ENCODE measurements at regions not wholly inside any gene's neighbourhood (a gene's known extent, or its start where the extent isn't known, plus 50 kb on each side); places are given as distances from the start of the nearest gene placed in this dataset.
"Not testable (repeated sequence)": the region's sequence is repeated elsewhere in the genome, so short reads cannot be mapped to it uniquely, and the experiment has no call there.

DNA sequence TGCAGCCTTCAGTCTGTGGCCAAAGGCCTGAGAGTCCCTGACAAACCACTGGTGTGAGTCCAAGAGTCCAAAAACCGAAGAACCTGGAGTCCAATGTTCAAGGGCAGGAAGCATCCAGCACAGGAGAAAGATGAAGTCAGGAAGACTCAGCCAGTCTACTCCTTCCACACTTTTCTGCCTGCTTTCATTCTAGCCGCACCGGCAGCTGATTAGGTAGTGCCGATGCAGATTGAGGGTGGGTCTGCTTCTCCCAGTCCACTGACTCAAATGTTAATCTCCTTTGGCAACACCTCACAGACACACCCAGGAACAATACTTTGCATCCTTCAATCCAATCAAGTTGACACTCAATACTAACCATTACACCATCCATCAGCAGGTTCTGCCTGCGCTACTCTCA is 65.2 kb upstream of the WASF3 start:
- H4K8ac ChIP-seq (ENCODE audit: low read depth in 2 of 2, low read length in 2 of 2); H3K4ac ChIP-seq (ENCODE audit: low read depth, low read length); H4K5ac ChIP-seq (ENCODE audit: low read depth, low read length); CTCF ChIA-PET; ATAC-seq (ENCODE audit: low read depth); H3K18ac ChIP-seq (ENCODE audit: low read depth, low read length); H2BK5ac ChIP-seq (ENCODE audit: low read depth, low read length, poor library complexity, severe bottlenecking); H3K56ac ChIP-seq (ENCODE audit: extremely low read depth, insufficient read depth, low read length); H3K9me1 ChIP-seq (ENCODE audit: insufficient read depth, low read length); H3K79me1 ChIP-seq (ENCODE audit: low read depth in 1 of 2, low read length in 2 of 2); H3K9me3 ChIP-seq (ENCODE audit: control insufficient read depth, insufficient read depth, low read length); BruUV-seq (replicated peaks); H2BK20ac ChIP-seq (ENCODE audit: low read depth, low read length); H4K91ac ChIP-seq (ENCODE audit: insufficient read depth, low read depth, low read length); H3K14ac ChIP-seq (replicated peaks; ENCODE audit: low read depth, low read length); DNase-seq; H3K36me3 ChIP-seq (ENCODE audit: control insufficient read depth, insufficient read depth, low read length); in situ Hi-C loops (cut with MboI; ENCODE audit: low sequenced_read_pairs); H2BK15ac ChIP-seq (ENCODE audit: low read depth, low read length); POLR2A ChIA-PET (ENCODE audit: unreplicated experiment); H2BK120ac ChIP-seq (ENCODE audit: low read depth, low read length); H4K20me1 ChIP-seq (ENCODE audit: insufficient read depth, low read length); H3K23ac ChIP-seq (ENCODE audit: low read depth, low read length); H3K4me3 ChIP-seq (ENCODE audit: insufficient read depth, low read depth, low read length); H2AK9ac ChIP-seq (replicated peaks; ENCODE audit: low read depth, low read length, poor library complexity); H2AK5ac ChIP-seq (ENCODE audit: low read depth, low read length); dilution Hi-C loops (cut with HindIII; ENCODE audit: low sequenced_read_pairs, unreplicated experiment); H3K4me1 ChIP-seq (ENCODE audit: control insufficient read depth, insufficient read depth, low read length); H2AFZ ChIP-seq (replicated peaks; ENCODE audit: low read length, poor library complexity); H3K27ac ChIP-seq (ENCODE audit: insufficient read depth, low read length); H3K9ac ChIP-seq (ENCODE audit: low read depth, low read length); H3K4me2 ChIP-seq (ENCODE audit: low read depth, low read length): not testable (repeated sequence)
- WGBS, 2 experiments (ENCODE audit: extremely low coverage in 2 of 2, insufficient read length in 1 of 2): 100% methylated on average over 1 of the region's 5 CpGs; no CpG with 5 or more reads in 1 of the 2 experiments
- H3K27me3 ChIP-seq (ENCODE audit: control insufficient read depth, insufficient read depth, low read length): peaks cover 21% of the 10 kb centered on the region
- intact Hi-C loops (cut with micrococcal nuclease): loop anchor here (10.0 kb wide), 1 partner anchor 238 kb away; the partner anchor contains the start of gene CDK8

All from IMR-90 (cell line).